GM12872 (cell line): ENCODE measurements at regions not wholly inside any gene's neighbourhood (a gene's known extent, or its start where the extent isn't known, plus 50 kb on each side); places are given as distances from the start of the nearest gene placed in this dataset.

ENCODE experiments used
- CTCF ChIP-seq: IDR thresholded peaks from 3 replicates; pipeline ENCODE4 v1.5.1; 2011; ENCODE audit warnings: low read depth, mild to moderate bottlenecking, low read length, moderate library complexity; ENCODE audit not compliant: insufficient read depth

GRCh38 chr7:16345979-16346958 is 75.1 kb downstream of the CRPPA start:
- TF ChIP-seq CTCF, result no peak

GRCh38 chr7:16344927-16345326 is 76.4 kb downstream of the CRPPA start:
- no peak for TF ChIP-seq CTCF

GRCh38 chr7:16343612-16344011 is 77.7 kb downstream of the CRPPA start:
- no peak for TF ChIP-seq CTCF

- TF ChIP-seq CTCF, result no peak
Observed at GRCh38 chr7:16338065-16338464, 83.3 kb downstream of the CRPPA start.

GRCh38 chr7:16326106-16326505 is 95.2 kb downstream of the CRPPA start:
- no peak for TF ChIP-seq CTCF

GRCh38 chr7:16323313-16323712 is 98.0 kb downstream of the CRPPA start:
- no peak for TF ChIP-seq CTCF

GRCh38 chr7:16320099-16320660 is 101.2 kb downstream of the CRPPA start:
- no peak for TF ChIP-seq CTCF
